Suprapubic skin (tissue), 4 donors: ENCODE measurements at regions not wholly inside any gene's neighbourhood (a gene's known extent, or its start where the extent isn't known, plus 50 kb on each side); places are given as distances from the start of the nearest gene placed in this dataset.

Experiments used
- DNase-seq, 2 donors: peaks; one replicate each; pipeline ENCODE4 v3.0.0-alpha.2; 2019; ENCODE audit warnings: low spot score in 2 of 2
- H3K27ac ChIP-seq: fragments of 200-600 bp; sonication (generic); one replicate; pipeline ENCODE4 v1.5.1; 2019
- H3K27me3 ChIP-seq: fragments of 200-600 bp; sonication (generic); one replicate; pipeline ENCODE4 v1.5.1; 2019
- H3K36me3 ChIP-seq: fragments of 200-600 bp; sonication (generic); one replicate; pipeline ENCODE4 v1.5.1; 2019
- H3K4me1 ChIP-seq: fragments of 200-600 bp; sonication (generic); one replicate; pipeline ENCODE4 v1.5.1; 2019
- H3K4me3 ChIP-seq: fragments of 200-600 bp; sonication (generic); one replicate; pipeline ENCODE4 v1.5.1; 2019; ENCODE audit warnings: mild to moderate bottlenecking
- H3K9me3 ChIP-seq: fragments of 200-600 bp; sonication (generic); one replicate; pipeline ENCODE4 v1.5.1; 2019
- EP300 ChIP-seq: sonication (generic); formaldehyde crosslinking; IDR thresholded peaks from one replicate; pipeline ENCODE4 v1.6.1; 2017; ENCODE audit warnings: antibody characterized with exemption
- POLR2A ChIP-seq, 2 donors: fragments of 450-650 bp; IDR thresholded peaks; one replicate each; pipeline ENCODE4 v1.6.1; 2017; ENCODE audit warnings: antibody characterized with exemption in 2 of 2, mild to moderate bottlenecking in 2 of 2, moderate library complexity in 2 of 2
- POLR2AphosphoS5 ChIP-seq, 3 donors: sonication (generic); formaldehyde crosslinking; IDR thresholded peaks; one replicate each; pipeline ENCODE4 v1.6.1; 2017; ENCODE audit warnings: antibody characterized with exemption in 3 of 3
- WGBS: methylation state at CpG from one replicate; pipeline ENCODE4 v1.1.5; 2018; 5-methylcytosine and 5-hydroxymethylcytosine counted together
- TF ChIP-seq, protein P1 (sequence below), 2 donors: fragments of 200-600 bp in 1 of 2; fragments of 450-650 bp in 1 of 2; sonication (generic) in 1 of 2; IDR thresholded peaks; one replicate each; pipeline ENCODE4 v1.5.1; 2016 to 2019; ENCODE audit warnings: antibody characterized with exemption in 2 of 2, mild to moderate bottlenecking in 1 of 2, moderate library complexity in 1 of 2

DNA sequence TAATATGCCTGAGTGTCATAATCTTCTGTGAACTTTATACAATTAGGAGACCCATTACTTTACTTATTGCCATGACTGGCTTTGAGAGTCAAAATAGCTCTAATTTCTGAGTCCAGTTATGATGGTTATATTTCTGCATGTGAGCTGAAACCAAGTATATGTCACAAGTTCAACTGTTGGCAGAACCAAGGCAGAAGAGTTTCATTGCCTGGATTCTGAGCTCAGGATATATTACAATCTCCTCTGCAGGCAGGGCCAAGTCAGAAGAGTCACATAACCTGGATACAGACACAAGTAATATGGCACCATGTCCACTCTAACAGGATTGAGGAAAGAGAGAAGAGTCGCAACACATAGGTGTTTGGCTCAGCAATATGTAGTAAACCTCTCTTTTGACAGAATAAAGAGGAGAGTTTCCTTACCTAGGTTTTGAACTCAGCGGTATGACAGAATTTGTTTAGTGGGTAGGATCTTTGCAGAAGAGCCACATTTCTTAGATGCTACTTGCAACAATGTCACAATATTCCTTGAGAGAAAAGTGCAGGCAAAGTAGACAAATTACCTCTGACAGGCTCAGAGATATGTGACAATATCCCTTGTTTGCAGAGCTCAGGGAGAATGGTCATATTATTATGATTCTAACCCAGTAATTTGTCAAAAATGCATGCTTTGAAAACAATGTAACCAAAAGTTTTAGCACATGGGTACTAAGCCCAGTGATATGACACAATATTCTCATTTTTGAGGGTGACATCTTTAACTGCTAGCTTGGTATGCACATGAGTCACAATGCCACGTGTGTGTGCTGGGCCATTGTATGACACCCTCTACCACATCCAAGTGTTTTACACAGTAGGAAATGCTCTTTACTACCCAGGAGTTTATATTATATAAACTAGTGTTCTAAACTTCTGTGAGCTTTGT is 895.3 kb upstream of the AMELY start:
- Histone ChIP-seq H3K4me3 (no peak overlapping the region), H3K27me3 (no peaks in the 10 kb centered on the region), H3K27ac (no peak overlapping the region), H3K9me3 (no peaks in the 10 kb centered on the region), H3K4me1 (no peaks in the 10 kb centered on the region), H3K36me3 (no peaks in the 10 kb centered on the region)
- DNase-seq, result no peak
- no peak for TF ChIP-seq EP300
- TF ChIP-seq POLR2AphosphoS5 (IDR thresholded peaks at IDR 0.05), result no peak
- no peak for TF ChIP-seq POLR2A (IDR thresholded peaks at IDR 0.05)
- TF ChIP-seq, protein P1, sequence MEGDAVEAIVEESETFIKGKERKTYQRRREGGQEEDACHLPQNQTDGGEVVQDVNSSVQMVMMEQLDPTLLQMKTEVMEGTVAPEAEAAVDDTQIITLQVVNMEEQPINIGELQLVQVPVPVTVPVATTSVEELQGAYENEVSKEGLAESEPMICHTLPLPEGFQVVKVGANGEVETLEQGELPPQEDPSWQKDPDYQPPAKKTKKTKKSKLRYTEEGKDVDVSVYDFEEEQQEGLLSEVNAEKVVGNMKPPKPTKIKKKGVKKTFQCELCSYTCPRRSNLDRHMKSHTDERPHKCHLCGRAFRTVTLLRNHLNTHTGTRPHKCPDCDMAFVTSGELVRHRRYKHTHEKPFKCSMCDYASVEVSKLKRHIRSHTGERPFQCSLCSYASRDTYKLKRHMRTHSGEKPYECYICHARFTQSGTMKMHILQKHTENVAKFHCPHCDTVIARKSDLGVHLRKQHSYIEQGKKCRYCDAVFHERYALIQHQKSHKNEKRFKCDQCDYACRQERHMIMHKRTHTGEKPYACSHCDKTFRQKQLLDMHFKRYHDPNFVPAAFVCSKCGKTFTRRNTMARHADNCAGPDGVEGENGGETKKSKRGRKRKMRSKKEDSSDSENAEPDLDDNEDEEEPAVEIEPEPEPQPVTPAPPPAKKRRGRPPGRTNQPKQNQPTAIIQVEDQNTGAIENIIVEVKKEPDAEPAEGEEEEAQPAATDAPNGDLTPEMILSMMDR (IDR thresholded peaks at IDR 0.05), result no peak
- no CpG with 5 or more reads among the region's 3 CpGs for WGBS

DNA sequence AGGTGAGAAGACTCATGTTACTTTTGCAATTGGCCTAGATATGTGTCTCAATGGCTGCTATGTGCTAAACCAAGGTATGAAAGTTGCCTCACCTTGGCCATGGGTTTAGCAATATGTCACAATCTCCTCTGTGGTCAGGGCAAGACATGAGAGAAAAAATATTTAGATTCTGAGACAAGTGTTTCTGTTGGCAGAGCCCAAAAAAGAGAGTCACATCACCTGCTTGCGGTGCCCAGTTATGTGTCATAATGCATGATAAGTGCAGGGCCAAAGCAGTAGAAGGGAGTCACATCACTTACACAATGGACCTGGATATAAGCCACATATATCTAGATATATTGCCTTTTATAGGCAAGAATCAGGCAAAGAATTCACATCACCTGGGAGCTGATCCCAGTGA is 894.1 kb upstream of the AMELY start:
- no peak for DNase-seq
- TF ChIP-seq POLR2A (IDR thresholded peaks at IDR 0.05) (no peak), POLR2AphosphoS5 (IDR thresholded peaks at IDR 0.05) (peak in 1 of 3 donors; percentile 37)
- H3K4me3 ChIP-seq, result no peak overlapping the region
- H3K9me3 ChIP-seq, result no peaks in the 10 kb centered on the region
- H3K36me3 ChIP-seq, result no peaks in the 10 kb centered on the region
- H3K4me1 ChIP-seq, result no peaks in the 10 kb centered on the region
- no peak overlapping the region for H3K27ac ChIP-seq
- no CpG with 5 or more reads among the region's 1 CpG for WGBS
- H3K27me3 ChIP-seq, result no peaks in the 10 kb centered on the region

DNA sequence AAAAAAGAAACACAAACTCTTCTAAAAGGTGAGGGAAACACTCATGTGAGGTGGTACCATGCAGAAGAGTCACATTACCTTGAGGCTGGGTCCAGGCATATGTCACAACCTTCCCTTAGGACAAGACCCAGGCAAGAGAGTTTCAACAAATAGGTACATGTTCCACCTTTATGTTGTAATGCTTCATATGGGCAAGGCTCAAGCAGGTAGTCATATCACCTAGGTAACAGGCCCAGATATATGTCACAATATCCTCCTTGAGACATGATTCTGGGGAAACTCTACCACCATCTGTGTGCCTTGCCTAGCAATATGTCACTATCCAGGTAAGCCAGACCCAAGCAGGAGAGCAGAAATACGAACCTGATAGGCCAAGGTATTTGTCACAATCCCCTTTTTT is 892.2 kb upstream of the AMELY start:
- DNase-seq, result no peak

DNA sequence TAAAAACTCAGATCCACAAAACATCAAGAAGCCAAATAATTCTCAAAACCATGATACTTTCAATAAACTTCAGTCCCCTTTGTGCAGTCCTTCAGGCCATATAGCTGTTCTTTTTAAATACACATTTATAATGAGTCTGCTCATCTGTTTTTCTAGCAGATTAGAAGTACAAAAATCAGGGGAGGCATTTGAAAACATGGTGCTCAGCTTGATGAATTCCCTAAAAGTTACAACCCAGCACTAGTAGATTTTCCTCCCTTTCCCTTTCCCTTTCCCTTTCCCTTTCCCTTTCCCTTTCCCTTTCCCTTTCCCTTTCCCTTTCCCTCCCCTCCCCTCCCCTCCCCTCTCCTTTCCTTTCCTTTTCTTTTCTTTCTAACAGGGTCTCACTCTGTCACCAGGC is 884.6 kb upstream of the AMELY start:
- H3K9me3 ChIP-seq, result no peaks in the 10 kb centered on the region
- TF ChIP-seq POLR2A (IDR thresholded peaks at IDR 0.05) (no peak), POLR2AphosphoS5 (IDR thresholded peaks at IDR 0.05) (no peak), EP300 (no peak)
- TF ChIP-seq, protein P1 (IDR thresholded peaks at IDR 0.05), result no peak
- no peak overlapping the region for H3K27ac ChIP-seq
- H3K27me3 ChIP-seq, result no peaks in the 10 kb centered on the region
- H3K4me3 ChIP-seq, result no peak overlapping the region
- no peaks in the 10 kb centered on the region for H3K36me3 ChIP-seq
- no peaks in the 10 kb centered on the region for H3K4me1 ChIP-seq
- DNase-seq, result no peak

More for the DNA sequence above, 892.2 kb upstream of the AMELY start:
- Histone ChIP-seq H3K27me3 (no peaks in the 10 kb centered on the region), H3K27ac (no peak overlapping the region), H3K4me3 (no peak overlapping the region), H3K4me1 (no peaks in the 10 kb centered on the region), H3K9me3 (no peaks in the 10 kb centered on the region), H3K36me3 (no peaks in the 10 kb centered on the region)
- TF ChIP-seq POLR2AphosphoS5 (IDR thresholded peaks at IDR 0.05) (no peak), EP300 (no peak), POLR2A (IDR thresholded peaks at IDR 0.05) (no peak)
- TF ChIP-seq, protein P1 (IDR thresholded peaks at IDR 0.05), result no peak
- no CpG with 5 or more reads among the region's 1 CpG for WGBS

DNA sequence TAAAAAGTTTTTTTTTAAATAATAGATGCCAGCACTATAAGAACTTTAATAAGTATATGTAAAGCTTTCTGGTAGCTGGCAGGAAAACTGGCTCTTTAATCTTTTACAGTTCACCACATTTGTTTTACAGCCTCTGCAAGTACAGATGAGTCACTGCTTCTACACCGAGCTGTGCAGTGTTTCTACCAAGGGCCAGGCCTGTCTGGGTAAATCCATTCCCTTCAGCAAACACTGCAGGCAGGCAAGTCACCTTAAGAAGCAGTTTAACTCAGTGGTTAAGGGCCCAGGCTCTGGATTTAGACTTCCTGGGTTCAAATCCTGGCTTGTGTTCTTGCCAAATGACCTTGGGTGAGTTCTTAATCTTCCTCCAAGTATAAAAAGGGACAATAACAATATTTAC is 882.9 kb upstream of the AMELY start:
- H3K9me3 ChIP-seq, result no peaks in the 10 kb centered on the region
- no peak overlapping the region for H3K27ac ChIP-seq
- WGBS, result no CpG with 5 or more reads among the region's 1 CpG
- H3K4me1 ChIP-seq, result no peaks in the 10 kb centered on the region
- no peak for DNase-seq
- H3K36me3 ChIP-seq, result no peaks in the 10 kb centered on the region
- no peak for TF ChIP-seq POLR2AphosphoS5 (IDR thresholded peaks at IDR 0.05)
- TF ChIP-seq EP300, result no peak
- TF ChIP-seq POLR2A (IDR thresholded peaks at IDR 0.05), result no peak
- TF ChIP-seq, protein P1 (IDR thresholded peaks at IDR 0.05), result no peak
- no peaks in the 10 kb centered on the region for H3K27me3 ChIP-seq
- no peak overlapping the region for H3K4me3 ChIP-seq
